SJCRH30 (cell line): ENCODE measurements at regions not wholly inside any gene's neighbourhood (a gene's known extent, or its start where the extent isn't known, plus 50 kb on each side); places are given as distances from the start of the nearest gene placed in this dataset.

Experiments used
- DNase-seq, 2 experiments: peaks; one replicate each; pipeline ENCODE4 v3.0.0-alpha.2; 2015 to 2020
- H3K27ac ChIP-seq: fragments of 250-450 bp; sonication (Bioruptor Pico); 2 replicates; pipeline ENCODE4 v1.5.1; 2020; ENCODE audit warnings: mild to moderate bottlenecking, moderate library complexity
- H3K27me3 ChIP-seq: fragments of 250-450 bp; sonication (Bioruptor Pico); 2 replicates; pipeline ENCODE4 v1.5.1; 2020; ENCODE audit warnings: mild to moderate bottlenecking, moderate library complexity
- H3K36me3 ChIP-seq: fragments of 250-450 bp; sonication (Bioruptor Pico); 2 replicates; pipeline ENCODE4 v1.5.1; 2020; ENCODE audit warnings: mild to moderate bottlenecking, moderate library complexity
- H3K4me1 ChIP-seq: fragments of 250-450 bp; sonication (Bioruptor Pico); 2 replicates; pipeline ENCODE4 v1.5.1; 2020; ENCODE audit warnings: mild to moderate bottlenecking, moderate library complexity
- H3K4me3 ChIP-seq: fragments of 250-450 bp; sonication (Bioruptor Pico); 2 replicates; pipeline ENCODE4 v1.5.1; 2020; ENCODE audit warnings: mild to moderate bottlenecking, moderate library complexity
- H3K9me3 ChIP-seq: fragments of 250-450 bp; sonication (Bioruptor Pico); replicated peaks from 2 replicates; pipeline ENCODE4 v1.5.1; 2020; ENCODE audit warnings: mild to moderate bottlenecking, moderate library complexity

DNA sequence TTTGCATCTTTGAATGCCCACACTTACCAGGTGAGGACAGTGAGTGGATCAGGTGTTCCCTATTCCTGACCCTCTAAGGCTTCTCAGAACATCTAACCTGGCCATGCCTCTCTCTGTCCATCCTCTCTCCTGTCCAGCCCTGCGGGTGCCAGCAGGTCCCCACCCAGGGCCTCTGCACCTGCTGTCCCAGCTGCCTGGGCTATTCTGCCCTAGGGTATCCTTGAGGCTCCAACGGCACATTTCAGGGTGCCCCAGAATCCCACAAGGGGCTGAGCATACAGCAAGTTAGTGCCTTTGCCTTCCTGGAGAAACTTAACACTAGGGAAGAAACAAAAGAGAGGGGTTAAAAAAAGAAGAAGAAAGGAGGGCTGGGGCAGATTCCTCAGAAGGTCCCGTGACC lies 107.4 kb downstream of the UNCX start:
- DNase-seq, result no peak
- no peak overlapping the region for H3K27ac ChIP-seq
- H3K4me3 ChIP-seq, result no peak overlapping the region
- no peaks in the 10 kb centered on the region for H3K36me3 ChIP-seq
- no peaks in the 10 kb centered on the region for H3K4me1 ChIP-seq
- no peaks in the 10 kb centered on the region for H3K9me3 ChIP-seq
- no peaks in the 10 kb centered on the region for H3K27me3 ChIP-seq

DNA sequence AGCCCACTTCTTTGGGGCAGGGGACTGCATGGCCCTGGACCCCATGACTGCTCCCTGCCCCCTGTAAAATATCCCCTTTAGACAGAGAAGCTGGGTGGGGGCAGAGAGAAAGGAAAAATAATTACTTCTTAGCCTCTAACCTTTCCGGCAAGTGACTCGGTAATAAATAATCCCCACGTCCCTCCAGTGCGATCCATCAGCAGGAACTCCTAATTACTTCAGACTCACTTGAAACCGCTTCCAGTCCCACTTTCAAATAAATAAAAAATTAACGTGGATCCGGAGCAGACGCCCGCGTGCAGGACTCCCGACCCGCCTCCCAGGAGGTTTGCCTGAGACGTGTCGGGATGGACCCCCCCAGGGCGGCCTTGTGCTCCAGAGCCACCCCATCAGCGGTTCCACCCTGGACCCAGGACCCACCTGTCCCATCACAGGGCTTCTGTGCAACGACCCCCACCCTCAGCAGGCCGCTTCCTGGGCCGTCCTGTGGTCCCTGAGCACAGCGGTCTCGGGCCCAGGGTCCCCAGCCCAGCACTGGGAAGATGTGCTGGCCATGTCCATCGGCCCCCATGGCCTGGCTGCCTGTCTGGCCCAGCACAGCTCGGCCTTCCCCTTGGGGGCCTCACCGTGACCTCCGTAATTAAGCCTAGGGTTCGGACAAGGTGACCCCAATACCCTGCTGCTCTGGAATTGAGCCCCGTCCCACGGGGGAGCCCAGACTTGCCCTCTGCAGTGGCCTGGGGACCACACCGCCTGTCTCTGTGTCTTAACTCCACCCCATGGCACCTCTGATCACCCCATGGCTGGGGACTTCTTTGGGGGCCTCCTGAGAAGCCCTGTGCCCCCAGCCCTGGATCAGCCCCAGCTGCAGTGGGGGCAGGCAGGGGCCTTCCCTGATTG lies 108.0 kb downstream of the UNCX start:
- no peaks in the 10 kb centered on the region for H3K9me3 ChIP-seq
- no peak overlapping the region for H3K27ac ChIP-seq
- no peak for DNase-seq
- H3K4me1 ChIP-seq, result no peaks in the 10 kb centered on the region
- no peak overlapping the region for H3K4me3 ChIP-seq
- H3K27me3 ChIP-seq, result no peaks in the 10 kb centered on the region
- no peaks in the 10 kb centered on the region for H3K36me3 ChIP-seq

GRCh38 chr7:1341361-1342089 lies 108.9 kb downstream of the UNCX start:
- Histone ChIP-seq H3K9me3 (no peaks in the 10 kb centered on the region), H3K27ac (no peak overlapping the region), H3K27me3 (no peaks in the 10 kb centered on the region), H3K4me1 (no peaks in the 10 kb centered on the region), H3K4me3 (no peak overlapping the region), H3K36me3 (no peaks in the 10 kb centered on the region)
- DNase-seq, result no peak

DNA sequence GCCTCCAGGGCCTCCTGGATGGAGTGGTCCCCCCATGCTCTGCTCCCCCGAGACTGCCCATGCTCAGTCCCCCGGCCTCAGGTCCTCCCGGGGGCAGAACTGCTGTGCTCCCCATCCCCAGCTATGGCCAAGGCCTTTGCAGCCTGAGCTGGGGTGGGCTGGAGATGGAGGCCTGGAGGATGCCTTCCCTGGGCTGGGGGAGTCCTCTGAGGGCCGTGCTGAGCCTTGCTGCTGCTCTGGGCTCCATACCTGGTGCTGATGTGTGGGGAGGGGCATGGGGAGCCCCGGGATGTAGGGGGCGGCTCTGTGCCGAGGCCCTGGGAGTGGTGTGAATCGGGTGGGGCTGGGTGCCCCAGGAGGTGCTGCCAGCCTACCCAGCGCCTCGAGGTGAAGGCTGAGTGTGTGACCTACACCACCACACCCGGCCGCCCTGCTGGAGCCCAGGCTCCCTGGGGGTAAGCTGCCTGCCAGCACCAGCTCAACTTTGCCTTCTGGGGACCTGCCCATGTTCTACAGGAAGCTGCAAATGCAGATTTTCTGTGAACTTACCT lies 109.5 kb downstream of the UNCX start:
- H3K27ac ChIP-seq, result no peak overlapping the region
- H3K36me3 ChIP-seq, result no peaks in the 10 kb centered on the region
- no peaks in the 10 kb centered on the region for H3K27me3 ChIP-seq
- H3K4me3 ChIP-seq, result no peak overlapping the region
- H3K4me1 ChIP-seq, result no peaks in the 10 kb centered on the region
- H3K9me3 ChIP-seq, result no peaks in the 10 kb centered on the region
- DNase-seq, result no peak

GRCh38 chr7:1343551-1343950 lies 110.9 kb downstream of the UNCX start:
- Histone ChIP-seq H3K27me3 (no peaks in the 10 kb centered on the region), H3K27ac (no peak overlapping the region), H3K4me1 (no peaks in the 10 kb centered on the region), H3K9me3 (no peaks in the 10 kb centered on the region), H3K36me3 (no peaks in the 10 kb centered on the region), H3K4me3 (no peak overlapping the region)
- no peak for DNase-seq

DNA sequence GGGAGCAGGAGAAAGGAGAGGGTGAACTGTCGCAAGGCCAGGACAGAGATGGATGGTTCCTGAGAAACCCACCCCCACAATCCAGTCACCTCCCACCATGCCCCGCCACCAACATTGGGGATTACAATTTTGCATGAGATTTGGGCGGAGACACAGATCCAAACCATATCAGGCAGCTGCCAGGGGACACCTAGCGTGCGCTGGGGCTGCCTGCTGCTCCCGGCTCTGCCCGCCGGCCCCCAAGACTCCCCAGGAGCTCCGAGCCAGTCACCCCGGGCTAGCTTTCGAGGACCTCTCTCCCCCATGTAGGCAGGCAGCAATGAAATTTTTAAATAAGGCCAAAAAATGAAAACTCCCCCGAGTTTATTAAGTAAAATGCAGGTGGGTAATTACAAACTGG lies 111.7 kb downstream of the UNCX start:
- H3K36me3 ChIP-seq, result no peaks in the 10 kb centered on the region
- DNase-seq, result no peak
- no peaks in the 10 kb centered on the region for H3K4me1 ChIP-seq
- no peak overlapping the region for H3K4me3 ChIP-seq
- no peak overlapping the region for H3K27ac ChIP-seq
- H3K9me3 ChIP-seq, result no peaks in the 10 kb centered on the region
- H3K27me3 ChIP-seq, result no peaks in the 10 kb centered on the region

GRCh38 chr7:1344981-1345701 lies 112.5 kb downstream of the UNCX start:
- no peak for DNase-seq
- H3K4me3 ChIP-seq, result no peak overlapping the region

DNA sequence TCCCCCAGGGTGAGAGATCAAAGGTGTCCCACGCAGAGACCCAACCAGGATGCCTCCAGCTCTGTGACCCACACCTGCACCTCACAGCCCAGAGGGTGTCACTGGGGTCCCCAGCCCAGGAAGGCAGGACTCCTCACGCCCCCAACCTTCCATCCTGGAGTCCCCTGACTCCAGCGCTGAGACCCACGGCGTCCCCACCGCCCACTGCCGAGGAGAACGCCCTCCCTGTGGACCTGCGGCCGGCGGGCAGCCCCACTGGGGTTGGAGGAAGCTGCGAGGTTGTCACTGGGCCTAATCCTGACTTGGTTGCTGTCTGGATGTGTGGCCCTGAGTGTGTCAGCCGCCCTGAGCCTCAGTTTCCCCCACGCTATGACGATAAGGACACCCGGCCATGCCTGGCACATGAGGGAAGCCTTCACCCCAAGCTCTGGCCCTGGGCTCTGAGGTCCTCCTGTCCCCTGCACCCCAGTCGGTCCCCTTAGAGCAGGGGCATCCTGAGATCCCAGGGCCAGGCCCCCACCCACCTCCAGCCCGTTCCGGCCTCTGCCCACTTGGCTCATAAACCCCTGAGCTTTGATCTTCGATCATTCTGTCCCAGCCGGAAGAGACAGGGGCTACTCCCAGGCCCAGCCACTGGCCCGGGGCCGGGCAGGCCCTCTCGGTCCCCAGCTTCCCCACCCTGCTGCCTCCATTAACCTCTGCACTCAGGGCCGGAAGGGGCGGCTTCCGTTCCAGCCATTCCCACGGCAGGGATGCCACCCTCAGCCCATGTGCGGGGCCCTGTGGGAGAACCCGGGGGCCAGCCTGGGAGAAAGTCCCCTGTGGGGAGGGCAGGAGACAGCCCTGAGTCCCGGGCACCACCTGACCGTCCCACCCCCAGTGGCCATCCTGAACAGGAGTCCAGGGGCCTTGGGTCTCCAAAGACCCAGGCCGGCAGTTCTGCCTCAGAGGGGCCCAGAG lies 113.2 kb downstream of the MICALL2 start:
- Histone ChIP-seq H3K27me3 (no peaks in the 10 kb centered on the region), H3K27ac (no peak overlapping the region), H3K36me3 (no peaks in the 10 kb centered on the region), H3K4me3 (no peak overlapping the region), H3K9me3 (no peaks in the 10 kb centered on the region), H3K4me1 (no peaks in the 10 kb centered on the region)
- no peak for DNase-seq

More at GRCh38 chr7:1344981-1345701, 112.5 kb downstream of the UNCX start:
- H3K36me3 ChIP-seq, result no peaks in the 10 kb centered on the region
- no peak overlapping the region for H3K27ac ChIP-seq
- H3K27me3 ChIP-seq, result no peaks in the 10 kb centered on the region
- H3K9me3 ChIP-seq, result no peaks in the 10 kb centered on the region
- H3K4me1 ChIP-seq, result no peaks in the 10 kb centered on the region

- no peak for DNase-seq
- H3K9me3 ChIP-seq, result no peaks in the 10 kb centered on the region
- no peak overlapping the region for H3K4me3 ChIP-seq
- no peaks in the 10 kb centered on the region for H3K4me1 ChIP-seq
- no peaks in the 10 kb centered on the region for H3K36me3 ChIP-seq
- H3K27me3 ChIP-seq, result no peaks in the 10 kb centered on the region
- H3K27ac ChIP-seq, result no peak overlapping the region
Measured at GRCh38 chr7:1346851-1347250, 112.4 kb downstream of the MICALL2 start.

GRCh38 chr7:1348096-1348822 lies 111.0 kb downstream of the MICALL2 start:
- no peak for DNase-seq
- H3K36me3 ChIP-seq, result no peaks in the 10 kb centered on the region
- H3K9me3 ChIP-seq, result no peaks in the 10 kb centered on the region
- no peaks in the 10 kb centered on the region for H3K27me3 ChIP-seq
- no peak overlapping the region for H3K4me3 ChIP-seq
- no peak overlapping the region for H3K27ac ChIP-seq
- no peaks in the 10 kb centered on the region for H3K4me1 ChIP-seq

DNA sequence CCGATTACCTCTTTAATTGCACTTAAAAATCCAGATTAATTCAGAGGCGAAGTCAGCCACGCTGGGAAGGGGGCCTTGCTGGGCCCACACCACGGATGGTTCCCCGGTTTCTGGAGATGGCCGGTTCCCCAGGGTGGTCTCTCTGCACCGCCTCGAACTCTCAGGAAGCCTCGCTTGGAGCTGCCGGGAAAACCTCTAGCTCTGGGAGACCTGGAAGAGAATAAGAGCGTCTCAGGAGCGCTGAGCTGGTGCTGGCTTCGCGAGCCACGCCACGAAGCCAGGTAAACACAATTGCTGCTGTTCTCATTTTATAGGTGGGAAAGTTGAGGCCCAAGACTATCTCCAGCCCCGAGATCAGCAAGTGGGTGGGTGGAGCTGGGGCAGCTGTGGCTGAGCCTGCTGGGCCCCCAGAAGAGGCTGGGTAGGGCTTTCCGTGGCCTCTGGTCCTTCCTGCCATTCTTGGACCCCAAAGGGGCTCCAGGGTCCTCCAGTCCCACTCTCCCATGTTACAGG lies 110.4 kb downstream of the MICALL2 start:
- H3K36me3 ChIP-seq, result no peaks in the 10 kb centered on the region
- H3K27me3 ChIP-seq, result no peaks in the 10 kb centered on the region
- no peaks in the 10 kb centered on the region for H3K9me3 ChIP-seq
- no peak for DNase-seq
- H3K4me1 ChIP-seq, result no peaks in the 10 kb centered on the region
- no peak overlapping the region for H3K27ac ChIP-seq
- no peak overlapping the region for H3K4me3 ChIP-seq

DNA sequence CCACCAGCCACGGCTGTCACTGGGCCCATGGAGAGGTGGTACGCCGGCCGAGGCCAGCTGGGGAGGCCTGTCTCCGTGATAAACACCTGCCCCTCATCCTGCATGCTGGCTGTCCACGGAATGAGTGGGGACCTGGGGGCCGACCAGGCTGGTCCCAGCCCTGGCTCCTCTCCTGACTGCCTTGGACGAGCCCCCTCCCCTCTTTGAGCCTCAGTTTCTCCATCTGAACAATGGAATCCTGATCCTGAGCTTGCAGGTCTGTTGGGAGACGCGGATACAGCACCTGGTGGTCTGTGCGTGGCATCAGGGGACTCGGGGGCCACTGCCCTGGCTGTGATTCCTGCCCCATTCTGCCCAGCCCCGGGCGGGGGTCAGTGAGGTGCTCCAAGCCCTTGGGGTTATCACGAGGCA lies 109.9 kb downstream of the MICALL2 start:
- no peaks in the 10 kb centered on the region for H3K36me3 ChIP-seq
- no peaks in the 10 kb centered on the region for H3K4me1 ChIP-seq
- H3K27me3 ChIP-seq, result no peaks in the 10 kb centered on the region
- no peak for DNase-seq
- H3K9me3 ChIP-seq, result no peaks in the 10 kb centered on the region
- H3K4me3 ChIP-seq, result no peak overlapping the region
- H3K27ac ChIP-seq, result no peak overlapping the region

GRCh38 chr7:1351881-1352625 lies 107.2 kb downstream of the MICALL2 start:
- no peaks in the 10 kb centered on the region for H3K36me3 ChIP-seq
- DNase-seq, result no peak
- H3K27ac ChIP-seq, result no peak overlapping the region
- H3K4me1 ChIP-seq, result no peaks in the 10 kb centered on the region
- H3K27me3 ChIP-seq, result no peaks in the 10 kb centered on the region
- H3K9me3 ChIP-seq, result no peaks in the 10 kb centered on the region
- H3K4me3 ChIP-seq, result no peak overlapping the region
